ENCODE measurements at regions not wholly inside any gene's neighbourhood (a gene's known extent, or its start where the extent isn't known, plus 50 kb on each side); places are given as distances from the start of the nearest gene placed in this dataset.

- TF ChIP-seq, protein P1, sequence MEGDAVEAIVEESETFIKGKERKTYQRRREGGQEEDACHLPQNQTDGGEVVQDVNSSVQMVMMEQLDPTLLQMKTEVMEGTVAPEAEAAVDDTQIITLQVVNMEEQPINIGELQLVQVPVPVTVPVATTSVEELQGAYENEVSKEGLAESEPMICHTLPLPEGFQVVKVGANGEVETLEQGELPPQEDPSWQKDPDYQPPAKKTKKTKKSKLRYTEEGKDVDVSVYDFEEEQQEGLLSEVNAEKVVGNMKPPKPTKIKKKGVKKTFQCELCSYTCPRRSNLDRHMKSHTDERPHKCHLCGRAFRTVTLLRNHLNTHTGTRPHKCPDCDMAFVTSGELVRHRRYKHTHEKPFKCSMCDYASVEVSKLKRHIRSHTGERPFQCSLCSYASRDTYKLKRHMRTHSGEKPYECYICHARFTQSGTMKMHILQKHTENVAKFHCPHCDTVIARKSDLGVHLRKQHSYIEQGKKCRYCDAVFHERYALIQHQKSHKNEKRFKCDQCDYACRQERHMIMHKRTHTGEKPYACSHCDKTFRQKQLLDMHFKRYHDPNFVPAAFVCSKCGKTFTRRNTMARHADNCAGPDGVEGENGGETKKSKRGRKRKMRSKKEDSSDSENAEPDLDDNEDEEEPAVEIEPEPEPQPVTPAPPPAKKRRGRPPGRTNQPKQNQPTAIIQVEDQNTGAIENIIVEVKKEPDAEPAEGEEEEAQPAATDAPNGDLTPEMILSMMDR (IDR thresholded peaks at IDR 0.05; ENCODE audit: borderline replicate concordance, extremely low read depth, low read length, poor library complexity, severe bottlenecking): no peak
- TF ChIP-seq EZH2 (IDR thresholded peaks at IDR 0.05; ENCODE audit: borderline replicate concordance, low read depth, low read length, severe bottlenecking): no peak
Observed at GRCh38 chr1:65084066-65084465, 63.9 kb upstream of the AK4 start.
